Activated CD4-positive, alpha-beta T cell treated with anti-CD3 and anti-CD28 coated beads, Interleukin-2, amount 10 ng/mL, durations not matched to agents 7 days and 5 days (primary cell): ENCODE measurements at regions not wholly inside any gene's neighbourhood (a gene's known extent, or its start where the extent isn't known, plus 50 kb on each side); places are given as distances from the start of the nearest gene placed in this dataset.

Experiments used
- CTCF ChIA-PET: fragments of 350-600 bp; sonication (Branson Sonifier 250); formaldehyde crosslinking; loops from one replicate; lab custom pipeline; 2021; ENCODE audit warnings: antibody characterized with exemption; lab: Charles Lee
- POLR2A ChIA-PET: fragments of 350-600 bp; sonication (Branson Sonifier 250); formaldehyde crosslinking; loops from one replicate; lab custom pipeline; 2021; ENCODE audit warnings: antibody characterized with exemption; lab: Charles Lee
- DNase-seq: peaks from one replicate; pipeline ENCODE4 v3.0.0-alpha.2; 2020
- H3K27ac Mint-ChIP-seq: one replicate; pipeline ENCODE4 v1.8.0; 2021; ENCODE audit warnings: mild to moderate bottlenecking, moderate library complexity, mixed read lengths
- H3K27me3 Mint-ChIP-seq: one replicate; pipeline ENCODE4 v1.8.0; 2021; ENCODE audit warnings: mixed read lengths
- H3K36me3 Mint-ChIP-seq: one replicate; pipeline ENCODE4 v1.8.0; 2021; ENCODE audit warnings: low read depth, mixed read lengths
- H3K4me1 Mint-ChIP-seq: one replicate; pipeline ENCODE4 v1.8.0; 2021; ENCODE audit warnings: mixed read lengths
- H3K4me3 Mint-ChIP-seq: one replicate; pipeline ENCODE4 v1.8.0; 2021; ENCODE audit warnings: mild to moderate bottlenecking, moderate library complexity, mixed read lengths
- H3K9me3 Mint-ChIP-seq: one replicate; pipeline ENCODE4 v1.8.0; 2021; ENCODE audit warnings: mixed read lengths

GRCh38 chr5:71982717-71983395 lies 124.4 kb upstream of the MAP1B start:
- Mint-ChIP-seq H3K27ac (no peak overlapping the region), H3K4me1 (no peaks in the 10 kb centered on the region), H3K36me3 (no peaks in the 10 kb centered on the region), H3K9me3 (peaks cover 2% of the 10 kb centered on the region), H3K27me3 (no peaks in the 10 kb centered on the region), H3K4me3 (no peak overlapping the region)
- no peak for DNase-seq
- ChIA-PET CTCF (no interaction called here), POLR2A (no interaction called here)

GRCh38 chr5:71986101-71986500 lies 121.2 kb upstream of the MAP1B start:
- no peaks in the 10 kb centered on the region for H3K27me3 Mint-ChIP-seq
- ChIA-PET POLR2A (no interaction called here), CTCF (no interaction called here)
- no peak overlapping the region for H3K27ac Mint-ChIP-seq
- H3K36me3 Mint-ChIP-seq: no peaks in the 10 kb centered on the region
- no peaks in the 10 kb centered on the region for H3K4me1 Mint-ChIP-seq
- DNase-seq: no peak
- peaks cover 4% of the 10 kb centered on the region for H3K9me3 Mint-ChIP-seq
- no peak overlapping the region for H3K4me3 Mint-ChIP-seq

GRCh38 chr5:71988808-71989207 lies 118.5 kb upstream of the MAP1B start:
- Mint-ChIP-seq H3K9me3 (peaks cover 1% of the 10 kb centered on the region), H3K27me3 (peaks cover 7% of the 10 kb centered on the region), H3K4me1 (no peaks in the 10 kb centered on the region), H3K36me3 (no peaks in the 10 kb centered on the region), H3K27ac (no peak overlapping the region), H3K4me3 (no peak overlapping the region)
- CTCF ChIA-PET: interaction anchor here (1.0 kb wide), 1 partner anchor 290 kb away, joined by 3 read pairs; no protein-coding TSS in a partner anchor
- POLR2A ChIA-PET: no interaction called here
- no peak for DNase-seq

- no peaks in the 10 kb centered on the region for H3K9me3 Mint-ChIP-seq
- H3K27ac Mint-ChIP-seq: no peak overlapping the region
- no peaks in the 10 kb centered on the region for H3K36me3 Mint-ChIP-seq
- H3K4me3 Mint-ChIP-seq: no peak overlapping the region
- peaks cover 7% of the 10 kb centered on the region for H3K27me3 Mint-ChIP-seq
- POLR2A ChIA-PET: no interaction called here
- CTCF ChIA-PET: no interaction called here
- no peaks in the 10 kb centered on the region for H3K4me1 Mint-ChIP-seq
- no peak for DNase-seq
These were observed 113.7 kb upstream of the MAP1B start for GRCh38 chr5:71993600-71993999.

GRCh38 chr5:71996789-71997188 lies 110.5 kb upstream of the MAP1B start:
- ChIA-PET POLR2A (no interaction called here), CTCF (interaction anchor here (1.1 kb wide), 1 partner anchor 79 kb away, joined by 3 read pairs; no protein-coding TSS in a partner anchor)
- Mint-ChIP-seq H3K4me3 (no peak overlapping the region), H3K36me3 (no peaks in the 10 kb centered on the region), H3K27ac (no peak overlapping the region), H3K27me3 (peaks cover 5% of the 10 kb centered on the region), H3K9me3 (no peaks in the 10 kb centered on the region), H3K4me1 (no peaks in the 10 kb centered on the region)
- no peak for DNase-seq

- no peaks in the 10 kb centered on the region for H3K9me3 Mint-ChIP-seq
These were observed 108.5 kb upstream of the MAP1B start for GRCh38 chr5:71998746-71999145.

GRCh38 chr5:72000707-72001106 lies 106.6 kb upstream of the MAP1B start:
- DNase-seq: no peak
- H3K36me3 Mint-ChIP-seq: no peaks in the 10 kb centered on the region
- ChIA-PET CTCF (no interaction called here), POLR2A (no interaction called here)
- H3K4me1 Mint-ChIP-seq: no peaks in the 10 kb centered on the region
- no peak overlapping the region for H3K27ac Mint-ChIP-seq
- peaks cover 12% of the 10 kb centered on the region for H3K27me3 Mint-ChIP-seq
- no peak overlapping the region for H3K4me3 Mint-ChIP-seq
- H3K9me3 Mint-ChIP-seq: no peaks in the 10 kb centered on the region

More at GRCh38 chr5:71998746-71999145, 108.5 kb upstream of the MAP1B start:
- ChIA-PET CTCF (no interaction called here), POLR2A (no interaction called here)
- peaks cover 7% of the 10 kb centered on the region for H3K27me3 Mint-ChIP-seq
- H3K4me1 Mint-ChIP-seq: no peaks in the 10 kb centered on the region
- no peaks in the 10 kb centered on the region for H3K36me3 Mint-ChIP-seq
- DNase-seq: no peak
- H3K4me3 Mint-ChIP-seq: no peak overlapping the region
- H3K27ac Mint-ChIP-seq: no peak overlapping the region

GRCh38 chr5:72005671-72006070 lies 101.6 kb upstream of the MAP1B start:
- Mint-ChIP-seq H3K4me3 (no peak overlapping the region), H3K4me1 (no peaks in the 10 kb centered on the region), H3K9me3 (no peaks in the 10 kb centered on the region), H3K36me3 (no peaks in the 10 kb centered on the region), H3K27me3 (peaks cover 12% of the 10 kb centered on the region), H3K27ac (no peak overlapping the region)
- ChIA-PET CTCF (interaction anchor here (0.6 kb wide), 1 partner anchor 221 kb away, joined by 3 read pairs; no protein-coding TSS in a partner anchor), POLR2A (no interaction called here)
- DNase-seq: no peak

GRCh38 chr5:72006361-72006760 lies 100.9 kb upstream of the MAP1B start:
- Mint-ChIP-seq H3K27ac (no peak overlapping the region), H3K27me3 (peaks cover 16% of the 10 kb centered on the region), H3K4me3 (no peak overlapping the region), H3K4me1 (no peaks in the 10 kb centered on the region), H3K9me3 (no peaks in the 10 kb centered on the region), H3K36me3 (no peaks in the 10 kb centered on the region)
- DNase-seq: no peak
- ChIA-PET CTCF (interaction anchor here (0.6 kb wide), 1 partner anchor 222 kb away, joined by 3 read pairs; no protein-coding TSS in a partner anchor), POLR2A (no interaction called here)

GRCh38 chr5:72007336-72008111 lies 99.8 kb upstream of the MAP1B start:
- CTCF ChIA-PET: no interaction called here
- no peak overlapping the region for H3K27ac Mint-ChIP-seq

GRCh38 chr5:72009280-72009679 lies 98.0 kb upstream of the MAP1B start:
- Mint-ChIP-seq H3K36me3 (no peaks in the 10 kb centered on the region), H3K27me3 (peaks cover 14% of the 10 kb centered on the region), H3K9me3 (no peaks in the 10 kb centered on the region), H3K4me3 (no peak overlapping the region), H3K4me1 (no peaks in the 10 kb centered on the region), H3K27ac (no peak overlapping the region)
- POLR2A ChIA-PET: no interaction called here
- no peak for DNase-seq
- CTCF ChIA-PET: no interaction called here

More at GRCh38 chr5:72007336-72008111, 99.8 kb upstream of the MAP1B start:
- DNase-seq: no peak
- H3K4me3 Mint-ChIP-seq: no peak overlapping the region
- H3K9me3 Mint-ChIP-seq: no peaks in the 10 kb centered on the region
- H3K4me1 Mint-ChIP-seq: no peaks in the 10 kb centered on the region
- POLR2A ChIA-PET: no interaction called here
- H3K27me3 Mint-ChIP-seq: peaks cover 15% of the 10 kb centered on the region
- no peaks in the 10 kb centered on the region for H3K36me3 Mint-ChIP-seq

GRCh38 chr5:72010430-72010829 lies 96.8 kb upstream of the MAP1B start:
- no peak overlapping the region for H3K27ac Mint-ChIP-seq
- H3K4me1 Mint-ChIP-seq: no peaks in the 10 kb centered on the region
- DNase-seq: no peak
- CTCF ChIA-PET: no interaction called here
- H3K9me3 Mint-ChIP-seq: no peaks in the 10 kb centered on the region
- H3K4me3 Mint-ChIP-seq: no peak overlapping the region
- H3K27me3 Mint-ChIP-seq: peaks cover 10% of the 10 kb centered on the region
- H3K36me3 Mint-ChIP-seq: no peaks in the 10 kb centered on the region
- POLR2A ChIA-PET: no interaction called here

- DNase-seq: no peak
- Mint-ChIP-seq H3K4me1 (no peaks in the 10 kb centered on the region), H3K27ac (no peak overlapping the region), H3K36me3 (no peaks in the 10 kb centered on the region), H3K9me3 (no peaks in the 10 kb centered on the region), H3K27me3 (peaks cover 10% of the 10 kb centered on the region), H3K4me3 (no peak overlapping the region)
- CTCF ChIA-PET: no interaction called here
- POLR2A ChIA-PET: interaction anchor here (0.5 kb wide), 1 partner anchor 232 kb away, joined by 4 read pairs; no protein-coding TSS in a partner anchor
These were observed 94.4 kb upstream of the MAP1B start for GRCh38 chr5:72012906-72013305.
